HEK293 (cell line): ENCODE measurements at regions not wholly inside any gene's neighbourhood (a gene's known extent, or its start where the extent isn't known, plus 50 kb on each side); places are given as distances from the start of the nearest gene placed in this dataset.

Experiments used
- CTCF ChIA-PET: fragments of 350-600 bp; formaldehyde crosslinking; extraction: SDS; loops from one replicate; lab custom pipeline; 2021; ENCODE audit warnings: antibody characterized with exemption; lab: Yijun Ruan, JAX
- POLR2A ChIA-PET: fragments of 300-600 bp; formaldehyde crosslinking; extraction: SDS; loops from one replicate; lab custom pipeline; 2020; ENCODE audit warnings: antibody characterized with exemption, inconsistent platforms; lab: Yijun Ruan, JAX
- H3K27ac ChIP-seq: fragments of 200-500 bp; sonication (Bioruptor generic); 2 replicates; pipeline ENCODE4 v1.5.1; 2014; ENCODE audit warnings: low read depth, low read length, control low read depth, inconsistent platforms; ENCODE audit errors: extremely low read depth
- H3K36me3 ChIP-seq, 2 experiments: fragments of 200-500 bp in 1 of 2; sonication (Bioruptor generic) in 1 of 2; 1 replicate in 1 of 2; 2 replicates in 1 of 2; pipeline ENCODE4 v1.5.1; 2014 to 2017; ENCODE audit warnings: inconsistent platforms in 2 of 2, low read length in 2 of 2; ENCODE audit not compliant: control insufficient read depth in 2 of 2, insufficient read depth in 1 of 2
- H3K4me1 ChIP-seq: fragments of 200-500 bp; sonication (Bioruptor generic); 2 replicates; pipeline ENCODE4 v1.5.1; 2014; ENCODE audit warnings: mild to moderate bottlenecking, low read length, inconsistent platforms; ENCODE audit not compliant: control insufficient read depth, insufficient read depth
- H3K4me3 ChIP-seq: 2 replicates; pipeline ENCODE4 v1.5.1; 2011; ENCODE audit warnings: low read depth, mild to moderate bottlenecking, control low read depth, low read length, moderate library complexity
- H3K9me3 ChIP-seq: fragments of 200-500 bp; sonication (Bioruptor generic); 2 replicates; pipeline ENCODE4 v1.5.1; 2014; ENCODE audit warnings: low read depth, low read length, inconsistent platforms; ENCODE audit not compliant: control insufficient read depth, insufficient read depth
- CTCF ChIP-seq: fragments of 450-650 bp; formaldehyde crosslinking; IDR thresholded peaks from 2 replicates; pipeline ENCODE4 v1.5.1; 2016; ENCODE audit warnings: missing biosample characterization, missing genetic modification characterization
- ELK4 ChIP-seq: IDR thresholded peaks from 2 replicates; pipeline ENCODE4 v1.6.1; 2011; ENCODE audit warnings: mild to moderate bottlenecking, low read depth, low read length, borderline replicate concordance
- ZBTB10 ChIP-seq: fragments of 450-650 bp; formaldehyde crosslinking; IDR thresholded peaks from 2 replicates; pipeline ENCODE4 v1.5.1; 2016; ENCODE audit warnings: missing biosample characterization, missing genetic modification characterization
- ZBTB6 ChIP-seq: fragments of 450-650 bp; formaldehyde crosslinking; IDR thresholded peaks from 2 replicates; pipeline ENCODE4 v1.5.1; 2017; ENCODE audit warnings: missing biosample characterization, missing genetic modification characterization
- ZNF10 ChIP-seq: fragments of 450-650 bp; formaldehyde crosslinking; IDR thresholded peaks from 2 replicates; pipeline ENCODE4 v1.5.1; 2017; ENCODE audit warnings: missing biosample characterization, missing genetic modification characterization
- ZNF146 ChIP-seq: fragments of 450-650 bp; formaldehyde crosslinking; IDR thresholded peaks from 2 replicates; pipeline ENCODE4 v1.5.1; 2016; ENCODE audit warnings: missing biosample characterization, missing genetic modification characterization
- ZNF155 ChIP-seq: fragments of 450-650 bp; formaldehyde crosslinking; IDR thresholded peaks from 2 replicates; pipeline ENCODE4 v1.5.1; 2016; ENCODE audit warnings: missing biosample characterization, missing genetic modification characterization
- ZNF202 ChIP-seq: fragments of 450-650 bp; formaldehyde crosslinking; IDR thresholded peaks from 2 replicates; pipeline ENCODE4 v1.5.1; 2016; ENCODE audit warnings: missing biosample characterization, missing genetic modification characterization, borderline replicate concordance
- ZNF362 ChIP-seq: fragments of 450-650 bp; formaldehyde crosslinking; IDR thresholded peaks from 2 replicates; pipeline ENCODE4 v1.5.1; 2016; ENCODE audit warnings: missing biosample characterization, missing genetic modification characterization
- ZNF391 ChIP-seq: fragments of 450-650 bp; formaldehyde crosslinking; IDR thresholded peaks from 2 replicates; pipeline ENCODE4 v1.5.1; 2016; ENCODE audit warnings: low read depth, missing biosample characterization, missing genetic modification characterization, borderline replicate concordance
- ZNF48 ChIP-seq: fragments of 450-650 bp; formaldehyde crosslinking; IDR thresholded peaks from 2 replicates; pipeline ENCODE4 v1.5.1; 2016; ENCODE audit warnings: missing biosample characterization, missing genetic modification characterization
- ZNF555 ChIP-seq: fragments of 450-650 bp; formaldehyde crosslinking; conservative IDR thresholded peaks from 2 replicates; pipeline ENCODE4 v1.5.1; 2017; ENCODE audit warnings: missing biosample characterization, mild to moderate bottlenecking, missing genetic modification characterization, inconsistent platforms
- ZNF571 ChIP-seq: fragments of 450-650 bp; formaldehyde crosslinking; IDR thresholded peaks from 2 replicates; pipeline ENCODE4 v1.5.0; 2017; ENCODE audit warnings: missing biosample characterization, missing genetic modification characterization
- ZNF610 ChIP-seq: fragments of 450-650 bp; formaldehyde crosslinking; IDR thresholded peaks from 2 replicates; pipeline ENCODE4 v1.5.1; 2016; ENCODE audit warnings: missing biosample characterization, missing genetic modification characterization, borderline replicate concordance
- ZNF629 ChIP-seq: fragments of 450-650 bp; formaldehyde crosslinking; IDR thresholded peaks from 2 replicates; pipeline ENCODE4 v1.5.1; 2017; ENCODE audit warnings: missing biosample characterization, missing genetic modification characterization
- ZNF664 ChIP-seq: fragments of 450-650 bp; formaldehyde crosslinking; IDR thresholded peaks from 2 replicates; pipeline ENCODE4 v1.5.1; 2016; ENCODE audit warnings: missing biosample characterization, missing genetic modification characterization
- ZNF777 ChIP-seq: fragments of 450-650 bp; formaldehyde crosslinking; IDR thresholded peaks from 2 replicates; pipeline ENCODE4 v1.5.1; 2017; ENCODE audit warnings: missing biosample characterization, missing genetic modification characterization, borderline replicate concordance
- ZNF785 ChIP-seq: fragments of 450-650 bp; formaldehyde crosslinking; IDR thresholded peaks from 2 replicates; pipeline ENCODE4 v1.5.1; 2016; ENCODE audit warnings: missing biosample characterization, missing genetic modification characterization
- ZNF837 ChIP-seq: fragments of 450-650 bp; formaldehyde crosslinking; IDR thresholded peaks from 2 replicates; pipeline ENCODE4 v1.5.1; 2016; ENCODE audit warnings: missing biosample characterization, missing genetic modification characterization

- H3K36me3 ChIP-seq: no peaks in the 10 kb centered on the region
- TF ChIP-seq ZNF571 (tag by site-specific recombination) (no peak), ZNF555 (tag by site-specific recombination) (no peak)
- TF ChIP-seq, all 188 proteins: peak for 0
- H3K9me3 ChIP-seq: no peaks in the 10 kb centered on the region
- no peak overlapping the region for H3K27ac ChIP-seq
- no peaks in the 10 kb centered on the region for H3K4me1 ChIP-seq
- POLR2A ChIA-PET: no interaction called here
- H3K4me3 ChIP-seq: no peak overlapping the region
- CTCF ChIA-PET: interaction anchor here (0.6 to 1.5 kb wide), 2 partner anchors 26 to 28 kb away, joined by 3 to 5 read pairs; no protein-coding TSS in a partner anchor
Observed at GRCh38 chr1:30257742-30258380, 465.5 kb downstream of the MATN1 start.

- no peaks in the 10 kb centered on the region for H3K36me3 ChIP-seq
- H3K4me3 ChIP-seq: no peak overlapping the region
- CTCF ChIA-PET: no interaction called here
- no peaks in the 10 kb centered on the region for H3K4me1 ChIP-seq
- POLR2A ChIA-PET: no interaction called here
- H3K9me3 ChIP-seq: no peaks in the 10 kb centered on the region
- no peak for TF ChIP-seq ZNF610
- TF ChIP-seq ZNF10 (tag by site-specific recombination): no peak
- TF ChIP-seq ZNF48 (tag by site-specific recombination): no peak
- no peak for TF ChIP-seq ZNF202 (tag by site-specific recombination)
- no peak overlapping the region for H3K27ac ChIP-seq
Observed at GRCh38 chr1:30257322-30257721, 466.1 kb downstream of the MATN1 start.

- POLR2A ChIA-PET: no interaction called here
- Histone ChIP-seq H3K9me3 (no peaks in the 10 kb centered on the region), H3K4me1 (no peaks in the 10 kb centered on the region), H3K4me3 (no peak overlapping the region), H3K36me3 (no peaks in the 10 kb centered on the region), H3K27ac (no peak overlapping the region)
- TF ChIP-seq CTCF (tag by site-specific recombination) (no peak), ZNF664 (tag by site-specific recombination) (no peak)
- CTCF ChIA-PET: no interaction called here
Observed at GRCh38 chr1:30256911-30257310, 466.5 kb downstream of the MATN1 start.

- no peak overlapping the region for H3K27ac ChIP-seq
- ChIA-PET POLR2A (no interaction called here), CTCF (interaction anchor here (0.9 kb wide), 1 partner anchor 23 kb away, joined by 3 read pairs; no protein-coding TSS in a partner anchor)
- no peaks in the 10 kb centered on the region for H3K36me3 ChIP-seq
- peaks cover 2% of the 10 kb centered on the region; the same call in 1 of the 2 replicates for H3K4me1 ChIP-seq
- H3K9me3 ChIP-seq: no peaks in the 10 kb centered on the region
- H3K4me3 ChIP-seq: no peak overlapping the region
- TF ChIP-seq ZNF146 (no peak), ZNF777 (no peak), ZBTB10 (tag by site-specific recombination) (no peak), ZNF391 (no peak), ZNF629 (tag by site-specific recombination) (no peak), ZNF362 (tag by site-specific recombination) (no peak), ELK4 (no peak), ZNF785 (no peak), ZBTB6 (tag by site-specific recombination) (no peak), ZNF837 (tag by site-specific recombination) (no peak), ZNF155 (tag by site-specific recombination) (no peak)
Observed at GRCh38 chr1:30255111-30255724, 468.2 kb downstream of the MATN1 start.
